ENCODE measurements at regions not wholly inside any gene's neighbourhood (a gene's known extent, or its start where the extent isn't known, plus 50 kb on each side); places are given as distances from the start of the nearest gene placed in this dataset.

GRCh38 chr6:163710532-163711470, 296.3 kb downstream of the QKI start:
- DNase-seq (ENCODE audit: low spot score) (no peak), ATAC-seq (ENCODE audit: low FRiP score) (no peak)
- TF ChIP-seq CTCF (IDR thresholded peaks at IDR 0.05): no peak

- no peak for TF ChIP-seq CTCF (IDR thresholded peaks at IDR 0.05)
- DNase-seq (ENCODE audit: low spot score): no peak
- no peak for ATAC-seq (ENCODE audit: low FRiP score)
Observed at GRCh38 chr6:163709693-163710092, 295.2 kb downstream of the QKI start.

- no peak for TF ChIP-seq CTCF (IDR thresholded peaks at IDR 0.05)
- ATAC-seq (ENCODE audit: low FRiP score): no peak
- no peak for DNase-seq (ENCODE audit: low spot score)
Observed at GRCh38 chr6:163709255-163709654, 294.7 kb downstream of the QKI start.

- ATAC-seq (ENCODE audit: low FRiP score) (no peak), DNase-seq (ENCODE audit: low spot score) (no peak)
- no peak for TF ChIP-seq CTCF (IDR thresholded peaks at IDR 0.05)
Observed at GRCh38 chr6:163708466-163708865, 293.9 kb downstream of the QKI start.

- ATAC-seq (ENCODE audit: low FRiP score): no peak
- no peak for TF ChIP-seq CTCF (IDR thresholded peaks at IDR 0.05)
- DNase-seq (ENCODE audit: low spot score): no peak
Observed at GRCh38 chr6:163707387-163708355, 293.2 kb downstream of the QKI start.

- TF ChIP-seq CTCF (IDR thresholded peaks at IDR 0.05): no peak
- no peak for DNase-seq (ENCODE audit: low spot score)
- ATAC-seq (ENCODE audit: low FRiP score): no peak
Observed at GRCh38 chr6:163706500-163707087, 292.1 kb downstream of the QKI start.
